GM12878 (cell line): ENCODE measurements at regions not wholly inside any gene's neighbourhood (a gene's known extent, or its start where the extent isn't known, plus 50 kb on each side); places are given as distances from the start of the nearest gene placed in this dataset.

Source experiments
- ATAC-seq: fragments of 200-7000 bp; cut with Tn5 transposase; 3 replicates; pipeline ENCODE4 v1.9.1; 2020; ENCODE audit warnings: mild to moderate bottlenecking, moderate library complexity
- BruUV-seq: library from RNA; stranded (reverse); fragments of 400-500 nt; replicated peaks from 2 replicates; lab custom pipeline; 2021; lab: Mats Ljungman, UMichigan
- CTCF ChIA-PET: fragments of 300-600 bp; sonication (Branson Sonifier 250); formaldehyde crosslinking; extraction: SDS; loops from one replicate; lab custom pipeline; 2021; ENCODE audit warnings: inconsistent platforms; lab: Yijun Ruan, JAX
- POLR2A ChIA-PET: fragments of 350-600 bp; formaldehyde crosslinking; extraction: SDS; loops from one replicate; lab custom pipeline; 2021; ENCODE audit warnings: inconsistent platforms; lab: Charles Lee
- RAD21 ChIA-PET: fragments of 300-600 bp; sonication (Branson Sonifier 250); formaldehyde crosslinking; loops from one replicate; lab custom pipeline; 2023; ENCODE audit warnings: antibody characterized with exemption; ENCODE audit not compliant: unreplicated experiment; lab: Charles Lee
- SMC1A ChIA-PET: fragments of 300-600 bp; sonication (Branson Sonifier 250); formaldehyde crosslinking; loops from one replicate; lab custom pipeline; 2023; ENCODE audit not compliant: unreplicated experiment, uncharacterized antibody; lab: Charles Lee
- DNase-seq: peaks from one replicate; pipeline ENCODE4 v3.0.0-alpha.2; 2011; ENCODE audit warnings: low read depth, low spot score
- FAIRE-seq: peaks from 3 replicates; lab custom pipeline; 2011; peaks lifted over from hg19 to GRCh38; lab: Jason Lieb, UNC
- H2AFZ ChIP-seq: 2 replicates; pipeline ENCODE4 v1.6.0; 2011; ENCODE audit warnings: low read depth, low read length, control low read depth; ENCODE audit not compliant: control insufficient read depth
- H3K27ac ChIP-seq: 2 replicates; pipeline ENCODE4 v1.5.1; 2011; ENCODE audit warnings: control low read depth; ENCODE audit not compliant: control insufficient read depth, insufficient read depth
- H3K27me3 ChIP-seq, 2 experiments: replicated peaks in 1 of 2; 2 replicates each; pipeline versions ENCODE4 v1.6.0 to v1.6.1; 2011; ENCODE audit warnings: low read length in 1 of 2; ENCODE audit not compliant: control insufficient read depth in 2 of 2, insufficient read depth in 2 of 2
- H3K36me3 ChIP-seq, 2 experiments: 2 replicates each; pipeline ENCODE4 v1.5.1; 2011; ENCODE audit warnings: low read length in 1 of 2; ENCODE audit not compliant: control insufficient read depth in 2 of 2, insufficient read depth in 2 of 2
- H3K4me1 ChIP-seq: 2 replicates; pipeline ENCODE4 v1.6.1; 2011; ENCODE audit warnings: mild to moderate bottlenecking, low read length, moderate library complexity, mixed read lengths; ENCODE audit not compliant: control insufficient read depth, insufficient read depth
- H3K4me2 ChIP-seq: 2 replicates; pipeline ENCODE4 v1.6.0; 2011; ENCODE audit warnings: control low read depth; ENCODE audit not compliant: control insufficient read depth, insufficient read depth
- H3K4me3 ChIP-seq: fragments of 200-600 bp; sonication (generic); 2 replicates; pipeline ENCODE4 v1.5.1; 2016
- H3K79me2 ChIP-seq: 2 replicates; pipeline ENCODE4 v1.6.0; 2011; ENCODE audit warnings: low read length; ENCODE audit not compliant: control insufficient read depth, insufficient read depth
- H3K9ac ChIP-seq: 2 replicates; pipeline ENCODE4 v1.8.0; 2011; ENCODE audit warnings: low read length, control low read depth, mixed read lengths; ENCODE audit not compliant: control insufficient read depth, insufficient read depth
- H3K9me3 ChIP-seq: replicated peaks from 3 replicates; pipeline ENCODE4 v1.5.1; 2011; ENCODE audit warnings: mild to moderate bottlenecking, low read length; ENCODE audit not compliant: control insufficient read depth, insufficient read depth
- H4K20me1 ChIP-seq: 2 replicates; pipeline ENCODE4 v1.6.0; 2011; ENCODE audit not compliant: control insufficient read depth, insufficient read depth
- BACH1 ChIP-seq: fragments of 450-650 bp; IDR thresholded peaks from 2 replicates; pipeline ENCODE4 v1.6.1; 2017; ENCODE audit warnings: mild to moderate bottlenecking, borderline replicate concordance
- E4F1 ChIP-seq: fragments of 450-650 bp; IDR thresholded peaks from 2 replicates; pipeline ENCODE4 v1.6.1; 2018; ENCODE audit warnings: borderline replicate concordance, mild to moderate bottlenecking; ENCODE audit not compliant: partially characterized antibody
- ETV6 ChIP-seq, 2 experiments: fragments of 450-650 bp in 1 of 2; IDR thresholded peaks in 1 of 2; conservative IDR thresholded peaks in 1 of 2; 2 replicates each; pipeline ENCODE4 v1.6.1; 2014; ENCODE audit warnings: antibody characterized with exemption in 1 of 2, borderline replicate concordance in 1 of 2, low read depth in 1 of 2, mild to moderate bottlenecking in 1 of 2, moderate library complexity in 1 of 2
- FOS ChIP-seq: IDR thresholded peaks from 3 replicates; pipeline ENCODE4 v1.6.1; 2011; ENCODE audit warnings: borderline replicate concordance; ENCODE audit not compliant: insufficient read length; ENCODE audit errors: extremely low read depth
- FOXM1 ChIP-seq: IDR thresholded peaks from 2 replicates; pipeline ENCODE4 v1.6.1; 2012; ENCODE audit warnings: low read depth, mild to moderate bottlenecking, inconsistent platforms, low read length, moderate library complexity
- MAX ChIP-seq: IDR thresholded peaks from 2 replicates; pipeline ENCODE4 v1.6.1; 2012; ENCODE audit warnings: low read depth, low read length, improper control_type of control experiment
- NFYA ChIP-seq: IDR thresholded peaks from 2 replicates; pipeline ENCODE4 v1.6.1; 2011; ENCODE audit warnings: low read depth, mild to moderate bottlenecking, low read length, improper control_type of control experiment, borderline replicate concordance
- SMAD1 ChIP-seq: fragments of 450-650 bp; IDR thresholded peaks from 2 replicates; pipeline ENCODE4 v1.6.1; 2018; ENCODE audit warnings: mild to moderate bottlenecking, low read depth; ENCODE audit not compliant: partially characterized antibody
- USF1 ChIP-seq: IDR thresholded peaks from 2 replicates; pipeline ENCODE4 v1.6.1; 2011; ENCODE audit warnings: borderline replicate concordance, low read depth, mild to moderate bottlenecking, moderate library complexity, mixed read lengths, low read length; ENCODE audit not compliant: insufficient read depth; ENCODE audit errors: extremely low read length
- WRNIP1 ChIP-seq: IDR thresholded peaks from 2 replicates; pipeline ENCODE4 v1.6.1; 2011; ENCODE audit warnings: low read depth, low read length, improper control_type of control experiment, borderline replicate concordance
- YBX1 ChIP-seq: fragments of 450-650 bp; IDR thresholded peaks from 2 replicates; pipeline ENCODE4 v1.6.1; 2016; ENCODE audit warnings: antibody characterized with exemption
- ZBED1 ChIP-seq: IDR thresholded peaks from 2 replicates; pipeline ENCODE4 v1.6.1; 2016; ENCODE audit warnings: borderline replicate concordance
- ZNF622 ChIP-seq: fragments of 450-650 bp; IDR thresholded peaks from 2 replicates; pipeline ENCODE4 v1.6.1; 2017; ENCODE audit warnings: mild to moderate bottlenecking, inconsistent platforms
- WGBS: methylation state at CpG from one replicate; pipeline ENCODE4 v1.1.6; 2016; ENCODE audit warnings: low lambda C conversion rate; ENCODE audit not compliant: insufficient replicate concordance, insufficient coverage; ENCODE audit errors: missing lambda C conversion rate; 5-methylcytosine and 5-hydroxymethylcytosine counted together
- in situ Hi-C: fragments of 300-500 bp; cut with MboI; formaldehyde crosslinking; loops from 9 replicates; pipeline ENCODE4 v1.14.3; 2018; ENCODE audit warnings: mixed read lengths
- intact Hi-C: fragments of 100-400 bp; cut with micrococcal nuclease; formaldehyde crosslinking; loops from one replicate; pipeline ENCODE4 v1.14.2; 2022; ENCODE audit not compliant: unreplicated experiment

- Histone ChIP-seq H3K27me3 (no peaks in the 10 kb centered on the region), H3K36me3 (no peaks in the 10 kb centered on the region), H2AFZ (no peak overlapping the region), H4K20me1 (no peaks in the 10 kb centered on the region), H3K9me3 (no peaks in the 10 kb centered on the region), H3K4me1 (no peaks in the 10 kb centered on the region), H3K9ac (no peak overlapping the region), H3K4me3 (no peak overlapping the region), H3K27ac (no peak overlapping the region), H3K4me2 (no peak overlapping the region), H3K79me2 (no peaks in the 10 kb centered on the region)
- no peak for ATAC-seq
- 56% methylated on average over 17 of the region's 17 CpGs for WGBS
- DNase-seq, result no peak
- intact Hi-C loops, result no loop called here
- ChIA-PET CTCF (interaction anchor here (1.4 kb wide), 1 partner anchor 178 kb away, joined by 4 read pairs; no protein-coding TSS in a partner anchor), POLR2A (no interaction called here), RAD21 (no interaction called here), SMC1A (interaction anchor here (1.4 kb wide), 1 partner anchor 13 kb away, joined by 6 read pairs; no protein-coding TSS in a partner anchor)
- in situ Hi-C loops, result no loop called here
- TF ChIP-seq WRNIP1, result no peak
- TF ChIP-seq BACH1, result no peak
- no peak for TF ChIP-seq ZBED1
- TF ChIP-seq YBX1, result no peak
- TF ChIP-seq E4F1, result no peak
- TF ChIP-seq SMAD1, result no peak
- no peak for TF ChIP-seq MAX
- TF ChIP-seq ZNF622, result no peak
- no peak for TF ChIP-seq USF1
- no peak for TF ChIP-seq NFYA
- no peak for TF ChIP-seq FOXM1
- TF ChIP-seq FOS, result no peak
- TF ChIP-seq ETV6 (conservative IDR thresholded peaks at IDR 0.05 in 1 of 2, IDR thresholded peaks at IDR 0.05 in 1 of 2; ENCODE audit: borderline replicate concordance in 1 of 2, low read depth in 1 of 2), result no peak
- BruUV-seq, result no TSS peak
- no peak for FAIRE-seq
These were observed 119.3 kb downstream of the BEGAIN start for GRCh38 chr14:100467939-100468338.
